HUES6 (cell line): ENCODE measurements at regions not wholly inside any gene's neighbourhood (a gene's known extent, or its start where the extent isn't known, plus 50 kb on each side); places are given as distances from the start of the nearest gene placed in this dataset.

ENCODE experiments used
- H3K27ac ChIP-seq: 2 replicates; pipeline ENCODE4 v1.7.0; 2013; ENCODE audit warnings: low read depth, mild to moderate bottlenecking, low read length, inconsistent platforms
- H3K27me3 ChIP-seq: 2 replicates; pipeline ENCODE4 v1.6.1; 2013; ENCODE audit warnings: low read length; ENCODE audit not compliant: control insufficient read depth, insufficient read depth
- H3K36me3 ChIP-seq: 2 replicates; pipeline ENCODE4 v1.6.1; 2013; ENCODE audit warnings: low read length; ENCODE audit not compliant: control insufficient read depth, insufficient read depth
- H3K4me1 ChIP-seq: 2 replicates; pipeline ENCODE4 v1.6.1; 2013; ENCODE audit warnings: low read length; ENCODE audit not compliant: control insufficient read depth, insufficient read depth
- H3K4me3 ChIP-seq: 2 replicates; pipeline ENCODE4 v1.5.1; 2013; ENCODE audit warnings: low read depth, low read length
- H3K9ac ChIP-seq: one replicate; pipeline ENCODE4 v1.6.1; 2013; ENCODE audit warnings: mild to moderate bottlenecking, low read length
- H3K9me3 ChIP-seq: 2 replicates; pipeline ENCODE4 v1.6.1; 2013; ENCODE audit warnings: low read depth, low read length; ENCODE audit not compliant: control insufficient read depth, insufficient read depth

GRCh38 chr9:82621447-82621846 lies 441.5 kb downstream of the RASEF start:
- H3K9me3 ChIP-seq: no peaks in the 10 kb centered on the region
- H3K4me1 ChIP-seq: no peaks in the 10 kb centered on the region
- H3K36me3 ChIP-seq: no peaks in the 10 kb centered on the region
- H3K27ac ChIP-seq: no peak overlapping the region
- no peak overlapping the region for H3K9ac ChIP-seq
- H3K27me3 ChIP-seq: no peaks in the 10 kb centered on the region
- H3K4me3 ChIP-seq: no peak overlapping the region

- Histone ChIP-seq H3K4me3 (no peak overlapping the region), H3K27ac (no peak overlapping the region), H3K4me1 (no peaks in the 10 kb centered on the region), H3K9me3 (no peaks in the 10 kb centered on the region), H3K27me3 (no peaks in the 10 kb centered on the region), H3K36me3 (no peaks in the 10 kb centered on the region), H3K9ac (no peak overlapping the region)
Measured at GRCh38 chr9:82637368-82637767, 425.6 kb downstream of the RASEF start.

DNA sequence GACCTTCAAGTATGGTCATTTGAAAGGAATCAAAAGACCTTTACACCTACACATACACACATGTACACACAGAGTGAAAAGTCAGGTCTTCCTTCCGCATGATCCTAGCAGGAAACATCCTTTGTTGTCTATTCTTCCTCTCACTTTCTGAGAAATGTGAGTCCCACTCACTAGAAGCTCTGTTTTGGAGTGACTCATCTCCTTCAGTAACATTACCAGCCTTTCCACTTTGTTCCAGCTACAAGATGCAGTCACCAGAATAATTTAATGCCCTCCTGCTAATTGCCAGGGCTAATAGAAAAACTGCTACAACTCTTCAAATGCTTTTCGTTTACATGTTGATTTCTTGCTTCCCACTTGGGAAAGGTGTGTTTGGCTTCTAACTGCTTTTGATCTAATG lies 417.3 kb downstream of the RASEF start:
- Histone ChIP-seq H3K9ac (no peak overlapping the region), H3K36me3 (no peaks in the 10 kb centered on the region), H3K9me3 (no peaks in the 10 kb centered on the region), H3K4me1 (peaks cover 5% of the 10 kb centered on the region; the same call in 1 of the 2 replicates), H3K4me3 (no peak overlapping the region), H3K27ac (no peak overlapping the region), H3K27me3 (no peaks in the 10 kb centered on the region)

- Histone ChIP-seq H3K9ac (no peak overlapping the region), H3K27me3 (no peaks in the 10 kb centered on the region), H3K4me1 (peaks cover 17% of the 10 kb centered on the region), H3K4me3 (no peak overlapping the region), H3K36me3 (no peaks in the 10 kb centered on the region), H3K9me3 (no peaks in the 10 kb centered on the region), H3K27ac (no peak overlapping the region)
Measured at GRCh38 chr9:82650368-82650767, 412.6 kb downstream of the RASEF start.

DNA sequence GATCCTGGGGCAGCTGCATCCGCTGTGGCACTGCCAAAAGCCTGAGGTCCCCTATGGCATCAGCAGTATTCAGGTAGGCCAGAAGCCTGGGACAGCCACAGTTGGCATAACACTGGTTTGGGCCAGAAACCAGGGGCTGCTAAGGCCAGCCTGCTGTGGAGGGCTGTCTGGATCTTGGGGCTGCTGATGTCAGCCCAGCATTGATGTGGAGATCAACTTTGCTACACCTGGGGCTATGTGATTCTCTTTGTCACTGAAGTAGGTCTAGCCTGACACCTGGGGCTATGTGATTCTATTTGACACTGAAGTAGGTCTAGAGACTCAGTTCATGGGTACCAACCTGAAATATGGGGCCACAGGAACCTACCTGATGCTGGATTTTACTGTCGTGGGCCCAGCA lies 411.5 kb downstream of the RASEF start:
- Histone ChIP-seq H3K27me3 (no peaks in the 10 kb centered on the region), H3K27ac (no peak overlapping the region), H3K4me1 (peaks cover 12% of the 10 kb centered on the region; the same call in 1 of the 2 replicates), H3K36me3 (no peaks in the 10 kb centered on the region), H3K9ac (no peak overlapping the region), H3K9me3 (no peaks in the 10 kb centered on the region), H3K4me3 (no peak overlapping the region)

- Histone ChIP-seq H3K27ac (no peak overlapping the region), H3K4me3 (no peak overlapping the region), H3K27me3 (no peaks in the 10 kb centered on the region), H3K36me3 (no peaks in the 10 kb centered on the region), H3K9ac (no peak overlapping the region), H3K4me1 (no peaks in the 10 kb centered on the region), H3K9me3 (no peaks in the 10 kb centered on the region)
Measured at GRCh38 chr9:82665324-82665723, 397.6 kb downstream of the RASEF start.

DNA sequence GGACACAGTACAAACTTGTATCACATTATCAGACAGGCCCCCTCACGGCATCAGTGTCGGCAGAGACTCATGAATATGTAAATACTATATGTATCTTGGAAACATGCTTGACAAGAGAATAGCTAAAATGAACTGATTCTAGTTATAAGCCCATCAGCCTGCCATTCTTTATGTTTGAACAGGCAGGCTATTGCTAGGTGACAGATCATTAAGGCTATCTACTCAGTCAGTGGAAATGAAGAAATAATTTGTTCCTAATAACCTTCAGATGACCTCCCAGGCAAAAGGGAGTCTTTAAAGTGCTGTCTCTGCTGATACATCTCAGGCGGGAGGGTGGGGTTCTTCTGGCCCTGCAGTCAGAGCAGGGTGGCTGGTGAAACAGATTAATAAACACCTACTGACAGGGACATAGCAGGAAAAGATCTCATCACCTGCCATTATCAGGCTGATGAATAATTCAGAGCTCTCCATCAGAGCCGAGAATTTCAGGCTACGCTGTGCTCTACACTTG lies 394.2 kb downstream of the RASEF start:
- no peak overlapping the region for H3K4me3 ChIP-seq
- H3K27me3 ChIP-seq: no peaks in the 10 kb centered on the region
- H3K9me3 ChIP-seq: no peaks in the 10 kb centered on the region
- no peaks in the 10 kb centered on the region for H3K4me1 ChIP-seq
- H3K27ac ChIP-seq: no peak overlapping the region
- no peaks in the 10 kb centered on the region for H3K36me3 ChIP-seq
- H3K9ac ChIP-seq: no peak overlapping the region

GRCh38 chr9:82670000-82670399 lies 392.9 kb downstream of the RASEF start:
- Histone ChIP-seq H3K36me3 (no peaks in the 10 kb centered on the region), H3K27me3 (no peaks in the 10 kb centered on the region), H3K4me1 (no peaks in the 10 kb centered on the region), H3K9me3 (no peaks in the 10 kb centered on the region), H3K27ac (no peak overlapping the region), H3K4me3 (no peak overlapping the region), H3K9ac (no peak overlapping the region)

GRCh38 chr9:82670726-82671125 lies 392.2 kb downstream of the RASEF start:
- no peaks in the 10 kb centered on the region for H3K9me3 ChIP-seq
- H3K4me1 ChIP-seq: no peaks in the 10 kb centered on the region
- H3K4me3 ChIP-seq: no peak overlapping the region
- H3K27ac ChIP-seq: no peak overlapping the region
- H3K9ac ChIP-seq: no peak overlapping the region
- no peaks in the 10 kb centered on the region for H3K36me3 ChIP-seq
- H3K27me3 ChIP-seq: no peaks in the 10 kb centered on the region

- Histone ChIP-seq H3K27me3 (no peaks in the 10 kb centered on the region), H3K9me3 (no peaks in the 10 kb centered on the region), H3K27ac (no peak overlapping the region), H3K36me3 (no peaks in the 10 kb centered on the region), H3K9ac (no peak overlapping the region), H3K4me1 (no peaks in the 10 kb centered on the region), H3K4me3 (no peak overlapping the region)
Measured at GRCh38 chr9:82673201-82673600, 389.7 kb downstream of the RASEF start.

DNA sequence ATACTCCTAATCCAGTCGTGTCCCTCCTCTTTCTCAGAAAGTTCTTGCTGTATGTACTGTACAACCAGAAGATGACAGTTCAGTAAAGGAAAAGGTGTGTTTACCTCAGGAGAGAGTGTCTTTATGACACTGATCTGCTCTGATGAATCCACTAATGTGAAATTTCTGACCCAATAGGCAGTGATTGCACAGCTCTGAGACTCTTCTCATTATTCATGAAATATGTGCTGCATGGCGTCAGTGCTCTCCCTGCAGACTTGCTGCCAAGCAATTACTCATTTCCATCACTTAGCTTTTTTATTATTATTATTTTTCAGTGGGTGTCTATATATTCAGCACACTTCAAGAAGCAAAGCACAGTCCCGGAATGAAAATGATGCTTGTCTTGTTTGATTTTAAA lies 389.0 kb downstream of the RASEF start:
- Histone ChIP-seq H3K4me3 (no peak overlapping the region), H3K36me3 (no peaks in the 10 kb centered on the region), H3K9ac (no peak overlapping the region), H3K9me3 (no peaks in the 10 kb centered on the region), H3K4me1 (no peaks in the 10 kb centered on the region), H3K27ac (no peak overlapping the region), H3K27me3 (no peaks in the 10 kb centered on the region)

DNA sequence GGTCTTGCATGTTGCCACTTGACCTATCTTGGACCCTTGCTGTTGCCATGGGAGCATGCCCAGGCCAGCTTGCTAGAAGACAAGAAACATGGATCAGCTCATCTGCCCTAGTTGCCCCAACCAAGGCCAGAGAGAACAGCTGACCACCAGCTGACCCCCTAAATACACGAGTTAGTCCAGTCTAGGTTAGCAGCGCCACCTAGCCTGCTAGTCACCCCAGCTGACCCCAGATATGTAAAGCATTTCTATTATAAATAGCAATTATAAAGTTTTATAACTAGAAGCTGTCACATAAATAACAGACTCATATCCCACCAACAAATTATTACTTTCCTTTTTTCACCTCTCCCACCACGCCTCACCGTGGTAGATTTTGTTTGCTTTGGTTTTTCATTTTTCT lies 387.8 kb downstream of the RASEF start:
- no peak overlapping the region for H3K27ac ChIP-seq
- no peaks in the 10 kb centered on the region for H3K9me3 ChIP-seq
- no peak overlapping the region for H3K9ac ChIP-seq
- H3K4me3 ChIP-seq: no peak overlapping the region
- no peaks in the 10 kb centered on the region for H3K27me3 ChIP-seq
- no peaks in the 10 kb centered on the region for H3K4me1 ChIP-seq
- H3K36me3 ChIP-seq: no peaks in the 10 kb centered on the region
